ENCODE measurements at regions not wholly inside any gene's neighbourhood (a gene's known extent, or its start where the extent isn't known, plus 50 kb on each side); places are given as distances from the start of the nearest gene placed in this dataset.
"Not testable (repeated sequence)": the region's sequence is repeated elsewhere in the genome, so short reads cannot be mapped to it uniquely, and the experiment has no call there.

DNA sequence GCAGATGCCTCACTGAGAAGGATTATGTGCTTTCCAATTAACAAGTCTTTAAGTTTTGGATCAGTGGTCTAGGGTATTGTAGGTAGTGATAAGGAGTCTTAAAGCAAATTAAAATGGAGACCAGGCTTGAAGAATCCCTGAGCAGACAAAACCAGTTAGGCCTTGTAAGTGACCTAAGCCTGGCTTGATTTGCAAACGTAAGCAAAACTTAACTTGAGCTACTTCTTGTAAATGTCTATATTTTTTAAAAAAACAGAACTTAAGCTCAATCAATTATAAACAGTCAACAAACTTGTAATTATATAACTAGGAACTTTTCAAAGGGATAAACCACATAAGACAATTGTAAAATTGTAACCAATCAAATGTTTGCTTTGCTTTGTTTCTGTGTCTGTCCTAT, 72.7 kb upstream of the NALF2 start:
- DNase-seq: no peak

DNA sequence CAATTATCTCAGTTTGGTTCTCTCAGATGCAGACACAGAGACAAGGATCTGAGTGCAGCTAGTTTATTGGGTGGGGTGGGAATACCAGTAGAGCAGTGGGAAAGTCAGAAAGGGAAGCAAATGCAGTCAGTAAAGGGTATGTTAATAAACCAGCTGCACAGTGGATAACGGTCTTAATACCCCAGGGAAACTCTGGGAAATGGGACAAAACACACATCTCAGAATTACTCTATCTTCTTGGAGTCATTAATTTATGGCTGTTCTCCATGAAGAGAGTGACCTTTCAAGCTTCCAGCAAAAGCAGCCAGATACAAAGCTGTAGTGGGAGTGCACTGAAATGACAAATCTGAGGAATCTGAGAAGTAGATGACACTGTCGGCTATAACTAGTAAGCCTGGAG, 73.3 kb upstream of the NALF2 start:
- no peak for DNase-seq

DNA sequence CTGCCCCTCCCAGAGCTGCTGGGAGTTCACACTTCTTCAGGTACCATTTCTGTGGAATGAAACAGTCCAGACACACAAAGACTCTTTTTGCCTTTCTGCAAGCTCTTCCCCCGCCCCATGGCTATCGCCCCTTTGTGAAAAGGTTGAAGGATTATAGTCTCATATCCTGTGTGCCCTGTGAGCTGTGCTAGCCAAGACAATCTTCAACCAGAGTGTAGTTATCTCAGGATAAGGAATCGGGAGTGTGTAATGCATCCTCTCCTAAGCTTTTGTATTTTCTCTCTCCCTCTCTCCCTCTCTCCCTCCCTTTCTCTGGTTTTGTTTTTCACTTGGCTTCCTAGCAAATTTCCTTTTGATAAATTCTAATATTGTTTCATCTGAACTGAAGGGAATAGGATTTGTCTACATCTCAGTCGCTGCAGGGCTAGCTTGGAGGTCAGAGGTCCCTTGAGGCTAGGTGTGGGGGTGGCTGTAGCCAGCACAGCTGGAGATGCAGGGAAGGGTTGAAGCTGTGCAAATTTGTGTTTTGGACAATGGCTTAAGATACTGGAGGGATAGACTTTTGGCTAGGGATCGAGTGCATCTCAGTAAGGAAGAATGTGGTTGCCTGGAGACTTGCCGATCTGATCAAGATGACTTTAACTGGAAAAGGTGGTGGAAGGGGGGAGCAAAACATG, 74.6 kb upstream of the NALF2 start:
- DNase-seq: no peak

DNA sequence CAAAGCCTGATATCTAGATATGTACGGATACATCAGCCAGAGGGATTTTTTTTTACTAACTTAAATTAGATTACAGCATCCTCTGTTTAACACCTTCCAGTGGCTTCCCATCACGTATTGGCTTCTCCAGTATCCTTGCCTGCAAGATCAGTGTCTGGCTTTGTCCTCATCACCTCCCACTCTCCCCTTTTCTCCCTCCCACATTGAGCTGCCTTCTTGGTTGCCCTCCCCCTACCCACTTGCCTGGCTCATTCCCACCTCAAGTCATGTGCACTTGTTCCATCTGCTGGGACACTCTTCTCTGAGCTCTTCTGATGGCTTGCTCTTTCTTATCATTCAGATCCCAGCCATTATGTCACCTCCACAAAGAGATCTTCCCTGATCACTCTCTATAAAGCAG, 75.9 kb upstream of the NALF2 start:
- DNase-seq: no peak

DNA sequence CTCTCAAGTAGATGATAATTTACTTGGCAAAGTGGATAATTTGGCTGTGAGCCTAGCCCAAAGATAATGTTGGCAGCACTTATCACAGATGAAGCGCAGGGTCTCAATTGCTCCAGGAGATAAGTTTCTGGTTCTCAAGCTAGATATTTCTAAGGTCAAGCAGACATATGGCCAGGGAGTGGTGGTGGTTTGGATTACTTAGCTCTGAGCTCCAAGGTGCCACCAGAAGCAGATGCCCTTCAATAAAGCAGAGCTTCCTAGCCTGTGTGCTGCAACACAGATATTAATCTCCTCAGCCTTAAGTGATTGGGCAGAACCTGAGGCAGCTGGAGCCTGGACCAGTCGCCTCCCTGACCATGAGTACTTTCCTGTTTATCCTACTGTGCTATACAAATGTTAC, 79.2 kb upstream of the NALF2 start:
- no peak for DNase-seq

DNA sequence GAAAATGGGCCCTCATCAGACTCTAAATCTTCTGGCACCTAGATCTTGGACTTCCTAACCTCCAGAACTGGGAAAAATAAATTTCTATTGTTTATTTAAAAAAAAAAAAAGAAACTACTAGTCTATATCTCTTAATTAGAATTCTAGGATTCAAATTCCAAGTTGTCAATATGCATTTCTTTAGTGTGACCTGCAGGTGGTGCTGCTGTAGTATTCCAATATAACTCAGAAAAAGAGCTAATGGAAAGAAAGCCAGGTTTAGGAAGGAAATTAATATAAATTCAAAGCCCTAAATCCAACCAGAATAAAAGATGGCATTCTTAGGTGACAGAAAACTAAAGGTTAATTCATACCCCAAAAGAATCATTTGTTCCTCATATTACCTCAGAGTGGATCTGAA, 80.0 kb upstream of the NALF2 start:
- no peak for DNase-seq

DNA sequence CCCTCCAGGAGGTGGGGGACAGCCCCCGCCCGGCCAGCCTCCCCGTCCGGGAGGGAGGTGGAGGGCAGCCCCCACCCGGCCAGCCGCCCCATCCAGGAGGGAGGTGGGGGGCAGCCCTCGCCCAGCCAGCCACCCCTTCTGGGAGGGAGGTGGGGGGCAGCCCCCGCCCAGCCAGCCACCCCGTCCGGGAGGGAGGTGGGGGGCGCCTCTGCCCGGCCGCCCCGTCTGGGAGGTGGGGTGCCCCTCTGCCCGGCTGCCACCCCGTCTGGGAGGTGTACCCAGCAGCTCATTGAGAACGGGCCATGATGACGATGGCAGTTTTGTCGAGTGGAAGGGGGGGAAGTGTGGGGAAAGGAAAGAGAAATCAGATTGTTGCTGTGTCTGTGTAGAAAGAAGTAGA, 81.9 kb upstream of the NALF2 start:
- DNase-seq: not testable (repeated sequence)

DNA sequence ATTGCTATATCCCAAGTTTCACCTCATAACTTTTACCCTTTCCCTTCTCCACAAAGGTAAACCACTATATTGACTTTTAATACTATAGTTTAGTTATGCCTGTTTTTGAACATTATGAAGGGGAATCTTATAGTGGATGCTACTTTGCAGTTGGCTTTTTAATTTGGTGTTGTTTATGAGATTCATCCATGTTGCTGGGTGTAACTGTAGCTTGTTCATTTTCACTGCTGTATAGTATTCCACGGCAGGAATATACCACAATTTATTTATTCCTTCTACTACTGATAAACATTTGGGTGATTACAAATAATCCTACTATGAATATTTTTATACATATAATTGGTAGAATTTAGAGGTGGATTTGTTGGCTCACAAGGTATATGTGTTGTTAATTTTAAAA, 88.4 kb upstream of the NALF2 start:
- no peak for DNase-seq

DNA sequence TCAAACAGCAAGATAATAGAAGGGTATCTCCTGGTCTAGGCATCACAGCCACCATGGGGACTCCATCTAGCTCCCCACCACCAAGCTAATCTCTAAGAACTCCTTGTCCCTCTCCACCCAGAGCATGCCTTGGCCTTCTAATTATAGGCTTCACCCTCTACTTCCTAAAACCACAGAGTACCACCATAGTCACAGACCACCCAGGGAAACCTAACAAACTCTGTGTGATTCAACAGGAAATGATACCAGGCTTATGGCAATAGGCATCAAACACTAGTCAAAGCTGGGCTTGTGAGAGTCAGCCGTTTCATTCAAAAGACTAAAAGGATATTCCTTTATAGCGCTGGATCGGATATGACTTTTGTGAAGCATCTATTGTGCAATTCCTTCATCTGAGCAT, 91.5 kb upstream of the NALF2 start:
- DNase-seq: no peak

DNA sequence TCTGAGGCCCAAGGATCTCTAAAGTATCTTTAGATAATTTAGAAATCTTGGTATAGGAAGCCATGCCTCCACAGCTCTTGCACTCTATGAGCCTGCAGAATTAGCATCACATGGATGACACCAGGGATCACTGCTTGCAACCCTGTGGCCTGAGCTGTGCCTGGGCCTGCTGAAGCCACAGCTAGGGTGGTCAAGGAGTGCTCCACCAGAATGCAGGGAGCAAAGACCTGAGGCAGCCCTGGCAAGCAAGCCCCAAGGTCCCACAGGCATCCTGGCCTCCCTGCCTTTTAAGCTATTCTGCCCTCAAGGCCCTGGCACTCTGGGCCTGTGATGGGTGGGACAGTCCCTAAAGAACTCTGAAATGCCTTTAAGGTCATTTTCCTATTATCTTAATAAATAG, 105.2 kb upstream of the NALF2 start:
- no peak for DNase-seq

DNA sequence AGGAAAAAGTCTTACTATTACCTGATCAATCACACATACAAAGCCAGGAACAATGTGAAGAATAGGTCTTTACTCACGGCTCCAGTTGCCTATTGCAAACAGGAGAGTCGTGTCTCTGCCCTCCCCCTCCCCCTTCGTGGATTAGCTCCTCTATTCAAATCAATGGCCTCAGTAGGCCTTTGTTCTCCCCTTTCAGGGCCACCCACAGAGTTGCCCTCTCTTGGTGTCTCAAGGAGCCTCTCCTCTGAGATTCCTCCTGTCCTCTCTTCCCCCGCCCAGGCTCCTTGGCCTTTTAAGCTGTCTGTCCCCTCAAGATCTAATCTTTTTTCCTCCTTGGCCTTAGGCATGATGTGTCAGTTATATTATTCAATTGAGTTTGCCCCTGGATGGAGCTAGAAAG, 107.2 kb upstream of the NALF2 start:
- DNase-seq: no peak

DNA sequence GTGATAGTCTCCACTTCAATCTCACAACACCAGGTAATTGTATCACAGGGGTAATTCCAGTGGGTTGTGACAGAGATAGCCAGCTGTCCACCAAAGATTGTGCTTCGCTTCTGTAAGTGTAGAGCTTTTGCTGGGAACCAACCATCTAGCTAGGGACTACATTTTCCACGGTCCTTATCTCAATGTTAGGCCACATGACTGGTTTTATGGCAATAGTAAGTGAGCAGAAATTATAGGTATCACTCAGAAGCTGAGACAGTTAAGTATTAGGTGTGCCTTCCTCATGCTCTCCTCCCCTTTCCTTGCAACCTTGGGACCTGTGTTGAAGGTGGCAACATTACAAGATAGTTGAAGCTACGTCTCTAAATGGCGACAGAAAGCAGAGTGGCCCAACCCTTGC, 108.8 kb upstream of the NALF2 start:
- no peak for DNase-seq

DNA sequence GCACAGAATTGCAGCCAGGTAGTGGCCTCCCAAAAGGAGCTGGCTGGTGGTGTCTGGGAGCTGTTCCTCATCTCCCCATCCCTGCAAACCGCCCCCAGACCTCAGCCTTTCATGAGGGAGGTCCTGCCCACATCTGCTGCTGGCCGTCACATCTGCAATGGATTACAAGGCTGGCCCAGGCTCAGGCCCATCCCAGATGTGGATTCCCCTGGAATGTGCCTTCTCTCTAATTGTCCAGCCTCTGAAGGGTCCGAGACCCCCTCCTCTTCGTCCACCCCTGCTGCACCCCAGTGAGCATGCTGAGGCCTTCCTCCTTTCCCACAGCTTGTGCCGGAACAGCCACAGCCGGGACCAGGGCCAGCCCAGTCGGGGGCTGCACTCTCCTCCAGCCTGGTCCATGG, 115.0 kb upstream of the NALF2 start:
- DNase-seq: no peak

DNA sequence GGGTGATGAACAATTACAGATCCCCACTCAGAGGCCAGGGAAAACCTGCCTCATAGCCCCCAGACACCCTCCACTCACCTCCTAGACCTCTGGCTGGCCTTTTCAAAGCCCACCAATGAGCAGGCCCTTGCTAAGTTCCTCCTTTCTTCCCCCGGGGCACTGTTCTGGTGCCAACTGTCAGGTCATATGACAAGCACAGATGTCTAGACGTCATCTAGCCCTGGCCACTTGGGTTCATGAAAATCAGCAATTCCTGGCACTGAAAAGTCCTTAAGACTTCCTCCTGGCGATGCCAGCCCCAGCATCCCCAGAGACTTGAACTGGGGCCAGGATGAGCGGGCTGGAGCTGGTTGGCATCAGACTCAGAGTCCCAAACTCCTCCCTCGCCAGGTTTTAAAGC, 115.6 kb upstream of the NALF2 start:
- DNase-seq: no peak

DNA sequence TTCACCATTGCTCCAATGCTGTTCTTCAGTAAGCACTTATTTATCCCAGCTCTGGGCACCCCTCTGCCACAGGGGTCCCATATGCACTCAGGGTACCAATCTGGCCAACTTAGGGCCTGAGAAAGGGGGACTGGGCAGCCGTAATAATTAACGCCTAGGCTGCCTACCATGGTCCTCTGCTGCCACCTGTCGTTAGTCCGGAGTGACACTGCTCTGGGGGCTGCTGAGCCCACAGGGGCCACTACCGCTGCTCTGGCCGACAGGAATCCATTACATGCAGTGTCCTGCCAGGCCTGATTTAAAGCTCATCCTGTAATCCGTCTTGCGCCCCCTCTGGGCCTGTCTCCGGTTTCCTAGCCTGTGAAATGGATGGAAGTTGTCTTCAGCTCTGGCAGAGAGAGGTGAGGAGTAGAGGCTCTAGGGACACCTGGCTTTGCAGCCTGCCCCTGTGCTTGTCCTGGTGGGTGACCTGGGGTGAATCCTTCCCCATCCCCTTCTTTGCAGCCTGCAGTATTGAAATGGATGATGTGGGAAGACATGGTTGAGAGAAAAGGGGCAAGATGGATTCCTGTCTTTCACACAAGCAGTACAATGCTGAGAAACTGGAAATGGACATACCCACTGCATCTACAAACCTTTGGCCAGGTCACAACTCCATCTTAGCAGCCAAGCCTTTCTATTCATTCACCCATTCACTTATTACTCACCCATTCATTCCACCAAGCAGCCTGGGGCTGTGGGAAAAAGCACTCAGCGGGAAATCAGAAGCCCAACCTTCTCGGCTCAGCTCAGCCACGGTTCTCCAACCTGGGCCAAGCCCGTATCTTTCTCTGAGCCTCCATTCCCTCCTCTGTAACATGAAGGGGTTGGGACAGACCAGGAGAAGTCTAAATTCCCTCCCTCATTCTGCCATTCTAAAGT, 116.3 kb upstream of the NALF2 start:
- no peak for DNase-seq

DNA sequence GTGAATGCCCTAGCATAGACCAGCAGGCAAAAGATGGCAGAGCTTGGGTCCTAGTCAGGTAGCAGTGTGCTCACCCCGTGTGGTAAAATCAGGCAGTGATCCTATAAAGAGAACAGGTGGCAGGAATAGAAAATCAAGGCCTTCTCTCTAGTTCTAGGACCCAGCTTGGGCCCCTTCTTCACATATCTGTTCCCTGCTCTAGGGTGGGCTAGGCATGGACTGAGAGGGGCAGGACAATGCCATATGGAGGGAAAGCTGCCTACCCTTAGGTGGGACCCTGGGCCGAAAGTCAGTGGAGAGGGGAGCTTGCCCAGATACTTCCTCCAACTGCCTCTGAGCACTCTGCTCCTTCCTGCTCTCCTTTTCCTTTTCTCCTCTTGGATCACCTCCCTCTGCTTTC, 117.4 kb upstream of the NALF2 start:
- no peak for DNase-seq

DNA sequence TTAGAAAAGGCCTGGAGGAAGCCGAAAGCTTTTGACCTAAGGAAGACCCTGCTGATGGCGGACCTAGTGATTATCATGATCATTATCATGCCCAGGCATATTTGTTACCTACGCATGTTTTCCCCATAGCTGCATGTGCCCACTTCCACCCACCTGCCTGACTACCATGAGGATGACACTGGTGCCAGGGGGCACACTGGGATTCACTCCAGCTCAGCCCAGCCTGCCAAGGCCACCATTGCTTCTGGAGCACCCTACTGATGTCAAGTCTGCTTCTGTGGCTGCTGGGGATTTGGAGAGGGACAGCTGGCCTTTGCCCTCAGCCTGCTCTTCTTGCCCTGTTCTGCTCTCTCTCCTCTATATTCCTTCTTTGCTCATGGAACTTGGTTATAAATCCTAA, 124.7 kb upstream of the NALF2 start:
- DNase-seq: no peak

DNA sequence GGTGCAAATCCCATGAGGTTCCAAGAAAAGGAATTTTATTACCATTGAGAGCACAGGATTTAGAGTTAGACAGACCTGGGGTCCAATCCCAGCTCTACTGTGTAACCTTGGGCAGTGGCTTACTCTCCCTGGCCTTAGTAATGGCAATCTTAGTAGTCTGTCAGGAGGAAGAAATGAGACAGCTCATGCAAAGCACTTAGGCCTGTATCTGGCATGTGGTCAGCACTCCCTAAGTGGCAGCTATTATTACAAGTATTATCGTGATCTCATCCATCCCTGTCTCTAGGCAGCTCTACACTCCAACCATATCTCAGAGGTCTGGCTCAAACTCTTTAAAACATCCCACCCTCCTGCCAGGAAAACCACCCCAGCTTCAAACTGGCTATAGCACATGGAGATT, 129.6 kb upstream of the NALF2 start:
- no peak for DNase-seq

DNA sequence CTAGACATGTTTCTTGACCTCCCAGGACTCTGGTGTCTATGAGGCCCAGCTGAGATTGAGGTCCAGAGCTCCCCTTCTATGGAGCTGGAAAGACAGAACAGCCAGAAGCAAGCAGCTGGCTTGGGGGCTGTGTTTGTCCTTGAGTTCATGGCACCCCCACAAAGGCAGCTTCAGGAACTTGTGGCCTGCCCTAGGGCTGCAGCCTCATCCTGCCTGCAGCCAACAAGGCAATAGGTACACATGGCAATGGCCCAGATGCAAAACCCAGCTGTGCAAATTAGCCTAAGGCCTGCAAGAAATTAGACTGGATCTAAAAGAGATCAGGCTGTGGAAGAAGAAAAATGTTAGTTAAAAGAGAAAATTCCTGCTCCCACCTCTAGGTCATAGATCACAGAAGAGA, 131.7 kb upstream of the NALF2 start:
- DNase-seq: no peak

DNA sequence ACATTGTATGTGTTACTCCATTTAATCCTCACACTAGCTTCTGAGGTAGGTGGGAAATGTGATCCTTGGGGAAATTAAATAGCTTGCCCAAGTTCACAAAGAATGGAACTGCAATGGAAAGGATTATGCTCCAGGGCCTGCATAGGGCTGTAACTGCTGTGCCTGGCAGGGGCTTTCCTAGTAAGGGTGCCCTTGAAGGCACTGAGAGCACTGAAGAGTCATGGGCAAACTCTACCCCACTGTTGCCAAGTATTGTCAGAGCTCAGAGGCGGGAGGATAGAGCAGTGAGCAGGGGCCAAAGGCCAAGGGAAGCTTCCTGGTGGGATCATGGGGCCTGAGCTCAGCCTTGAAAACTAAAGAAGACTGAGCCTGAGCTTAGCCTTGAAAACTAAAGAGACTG, 133.0 kb upstream of the NALF2 start:
- no peak for DNase-seq

DNA sequence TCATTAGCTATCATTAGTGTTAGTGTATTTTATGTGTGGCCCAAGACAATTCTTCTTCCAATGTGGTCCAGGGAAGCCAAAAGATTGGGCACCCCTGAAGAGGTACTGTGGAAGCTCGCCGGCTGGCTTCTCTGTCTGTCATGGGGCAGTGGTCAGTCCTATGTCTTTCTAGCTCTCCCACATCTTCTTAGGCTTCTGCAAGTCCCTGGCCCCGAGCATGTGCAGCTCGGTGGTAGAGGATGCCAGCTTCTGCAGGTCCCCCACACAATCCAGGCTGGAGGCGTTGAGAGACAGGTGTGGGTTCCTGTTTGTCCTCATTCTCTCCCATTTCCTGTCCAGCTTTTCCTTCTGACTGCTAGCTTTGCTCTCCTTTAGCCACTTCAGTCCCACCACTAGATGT, 134.1 kb upstream of the NALF2 start:
- no peak for DNase-seq

DNA sequence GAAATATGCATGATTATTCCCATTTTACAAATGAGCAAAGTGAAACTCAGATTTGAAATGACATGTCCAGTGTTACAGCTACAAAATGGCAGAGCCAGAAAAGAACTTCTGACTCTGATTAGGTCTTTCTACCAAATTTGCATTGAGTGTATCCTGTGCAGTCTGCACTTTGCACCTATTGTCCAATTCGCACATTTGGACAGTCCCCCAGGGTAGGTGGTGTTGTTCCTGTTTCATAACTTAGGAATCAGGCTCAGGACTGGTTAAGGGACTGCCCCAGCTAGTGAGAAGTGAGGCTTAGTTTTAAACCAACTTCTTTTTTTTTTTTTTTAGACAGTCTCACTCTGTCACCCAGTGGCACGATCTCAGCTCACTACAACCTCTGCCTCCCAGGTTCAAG, 137.9 kb upstream of the NALF2 start:
- no peak for DNase-seq

DNA sequence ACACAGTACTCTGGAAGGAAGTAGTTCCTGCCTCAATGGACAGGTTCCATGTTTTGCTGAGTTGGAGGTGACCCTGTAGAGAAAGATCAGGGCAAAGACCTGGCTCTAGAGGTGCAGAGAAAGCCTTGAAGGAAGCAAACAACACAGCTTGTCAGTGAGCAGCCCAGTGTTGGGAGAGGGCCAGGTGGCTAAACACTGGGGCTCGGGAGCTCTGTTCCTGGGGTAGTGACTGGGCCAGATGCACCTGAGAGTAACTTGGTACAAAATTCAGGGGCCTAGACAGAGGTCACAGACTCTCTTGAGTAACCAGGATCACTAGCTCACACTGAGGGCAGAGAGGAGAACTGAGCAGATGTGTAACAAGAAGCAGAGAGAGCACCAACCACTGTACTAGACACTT, 138.4 kb upstream of the NALF2 start:
- no peak for DNase-seq

DNA sequence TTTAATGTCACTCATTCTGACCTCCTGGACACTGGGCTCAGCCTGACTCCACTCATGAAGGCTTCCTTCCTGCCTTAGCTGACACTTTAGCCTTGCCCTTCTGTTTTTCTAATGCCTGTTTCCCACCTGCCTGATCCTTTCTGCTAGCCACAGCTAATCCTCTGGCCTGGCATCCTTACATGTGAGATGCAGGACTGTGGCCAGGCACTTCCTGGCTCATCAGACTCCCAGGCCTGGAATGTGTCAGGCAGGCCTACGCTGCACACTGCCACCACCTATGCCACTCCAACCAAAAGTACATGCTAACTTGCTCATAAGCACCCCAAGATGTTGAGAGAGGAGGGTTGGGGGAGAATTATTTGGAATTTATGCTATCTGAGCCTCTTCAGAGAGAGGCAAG, 138.8 kb upstream of the NALF2 start:
- DNase-seq: no peak

DNA sequence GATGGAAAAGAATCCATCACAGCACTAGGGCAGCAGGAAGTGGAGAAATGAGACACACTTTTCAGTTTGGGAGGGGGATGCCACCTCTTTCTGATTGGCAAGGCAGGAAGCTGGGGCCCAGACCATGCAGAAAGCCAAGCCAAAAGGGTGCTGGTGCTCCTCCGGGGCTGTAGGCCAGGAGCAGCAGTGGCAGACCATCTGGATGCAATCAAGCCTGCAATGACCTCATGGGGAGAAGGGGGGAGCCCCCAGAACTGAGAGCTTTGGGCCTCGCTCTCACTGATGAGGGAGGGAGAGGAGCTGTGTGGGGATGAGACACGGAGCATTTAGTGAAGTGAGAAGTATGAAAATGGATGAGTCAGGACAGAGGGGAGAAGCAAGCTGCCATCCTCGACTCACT, 141.3 kb upstream of the NALF2 start:
- DNase-seq: no peak

Measured in NCI-H1436 treated with DMSO at 0.1 percent for 48 hours (cell line).